ENCODE measurements at regions not wholly inside any gene's neighbourhood (a gene's known extent, or its start where the extent isn't known, plus 50 kb on each side); places are given as distances from the start of the nearest gene placed in this dataset.

GRCh38 chr1:232193451-232193783 lies 436.5 kb downstream of the SIPA1L2 start:
- TF ChIP-seq CTCF (conservative IDR thresholded peaks at IDR 0.05): no peak
- H3K27me3 Mint-ChIP-seq: peaks cover 2% of the 10 kb centered on the region
- H3K4me3 Mint-ChIP-seq: no peak overlapping the region
- H3K36me3 Mint-ChIP-seq: no peaks in the 10 kb centered on the region
- no peak overlapping the region for H3K27ac Mint-ChIP-seq
- no peak for DNase-seq (ENCODE audit: extremely low spot score, unreplicated experiment)
- no peaks in the 10 kb centered on the region for H3K4me1 Mint-ChIP-seq (ENCODE audit: unreplicated experiment)
- no peaks in the 10 kb centered on the region for H3K9me3 Mint-ChIP-seq

GRCh38 chr1:232192781-232193450 lies 437.0 kb downstream of the SIPA1L2 start:
- no peak for TF ChIP-seq CTCF (conservative IDR thresholded peaks at IDR 0.05)
- Mint-ChIP-seq H3K4me3 (no peak overlapping the region), H3K27me3 (peaks cover 2% of the 10 kb centered on the region), H3K4me1 (ENCODE audit: unreplicated experiment) (peaks cover 4% of the 10 kb centered on the region), H3K9me3 (no peaks in the 10 kb centered on the region), H3K27ac (no peak overlapping the region), H3K36me3 (no peaks in the 10 kb centered on the region)
- DNase-seq (ENCODE audit: extremely low spot score, unreplicated experiment): no peak

GRCh38 chr1:232191560-232191959 lies 438.4 kb downstream of the SIPA1L2 start:
- H3K36me3 Mint-ChIP-seq: no peaks in the 10 kb centered on the region
- no peaks in the 10 kb centered on the region for H3K9me3 Mint-ChIP-seq
- TF ChIP-seq CTCF (conservative IDR thresholded peaks at IDR 0.05): no peak
- peaks cover 4% of the 10 kb centered on the region for H3K4me1 Mint-ChIP-seq (ENCODE audit: unreplicated experiment)
- peaks cover 5% of the 10 kb centered on the region for H3K27me3 Mint-ChIP-seq
- no peak for DNase-seq (ENCODE audit: extremely low spot score, unreplicated experiment)
- H3K27ac Mint-ChIP-seq: no peak overlapping the region
- H3K4me3 Mint-ChIP-seq: no peak overlapping the region

GRCh38 chr1:232188318-232188717 lies 441.6 kb downstream of the SIPA1L2 start:
- H3K4me1 Mint-ChIP-seq (ENCODE audit: unreplicated experiment): peaks cover 4% of the 10 kb centered on the region

GRCh38 chr1:232186931-232187330 lies 443.0 kb downstream of the SIPA1L2 start:
- DNase-seq (ENCODE audit: extremely low spot score, unreplicated experiment): no peak
- Mint-ChIP-seq H3K4me1 (ENCODE audit: unreplicated experiment) (peaks cover 4% of the 10 kb centered on the region), H3K27ac (no peak overlapping the region), H3K27me3 (peaks cover 13% of the 10 kb centered on the region), H3K9me3 (no peaks in the 10 kb centered on the region), H3K36me3 (no peaks in the 10 kb centered on the region), H3K4me3 (no peak overlapping the region)
- TF ChIP-seq CTCF (conservative IDR thresholded peaks at IDR 0.05): no peak

More at GRCh38 chr1:232188318-232188717, 441.6 kb downstream of the SIPA1L2 start:
- no peak overlapping the region for H3K4me3 Mint-ChIP-seq
- H3K27ac Mint-ChIP-seq: no peak overlapping the region
- H3K9me3 Mint-ChIP-seq: no peaks in the 10 kb centered on the region
- no peaks in the 10 kb centered on the region for H3K36me3 Mint-ChIP-seq
- H3K27me3 Mint-ChIP-seq: peaks cover 9% of the 10 kb centered on the region
- TF ChIP-seq CTCF (conservative IDR thresholded peaks at IDR 0.05): no peak
- DNase-seq (ENCODE audit: extremely low spot score, unreplicated experiment): no peak
